Activated T-cell treated with anti-CD3 and anti-CD28 coated beads, Interleukin-2, amount 50 U/mL, for 24 hours (primary cell): ENCODE measurements at regions not wholly inside any gene's neighbourhood (a gene's known extent, or its start where the extent isn't known, plus 50 kb on each side); places are given as distances from the start of the nearest gene placed in this dataset.
"Not testable (repeated sequence)": the region's sequence is repeated elsewhere in the genome, so short reads cannot be mapped to it uniquely, and the experiment has no call there.

ENCODE experiments used
- DNase-seq: peaks from one replicate; pipeline ENCODE4 v3.0.0-alpha.2; 2020
- H3K27ac Mint-ChIP-seq: 2 replicates; pipeline ENCODE4 v1.8.0; 2020; ENCODE audit warnings: mild to moderate bottlenecking, mixed read lengths
- H3K27me3 Mint-ChIP-seq: 2 replicates; pipeline ENCODE4 v1.8.0; 2020; ENCODE audit warnings: mixed read lengths
- H3K36me3 Mint-ChIP-seq: 2 replicates; pipeline ENCODE4 v1.8.0; 2020; ENCODE audit warnings: low read depth, mixed read lengths
- H3K4me1 Mint-ChIP-seq: 2 replicates; pipeline ENCODE4 v1.8.0; 2020; ENCODE audit warnings: low read depth, mixed read lengths
- H3K4me3 Mint-ChIP-seq: 2 replicates; pipeline ENCODE4 v1.8.0; 2020; ENCODE audit warnings: mild to moderate bottlenecking, moderate library complexity, mixed read lengths
- H3K9me3 Mint-ChIP-seq: 2 replicates; pipeline ENCODE4 v1.8.0; 2020; ENCODE audit warnings: mixed read lengths

DNA sequence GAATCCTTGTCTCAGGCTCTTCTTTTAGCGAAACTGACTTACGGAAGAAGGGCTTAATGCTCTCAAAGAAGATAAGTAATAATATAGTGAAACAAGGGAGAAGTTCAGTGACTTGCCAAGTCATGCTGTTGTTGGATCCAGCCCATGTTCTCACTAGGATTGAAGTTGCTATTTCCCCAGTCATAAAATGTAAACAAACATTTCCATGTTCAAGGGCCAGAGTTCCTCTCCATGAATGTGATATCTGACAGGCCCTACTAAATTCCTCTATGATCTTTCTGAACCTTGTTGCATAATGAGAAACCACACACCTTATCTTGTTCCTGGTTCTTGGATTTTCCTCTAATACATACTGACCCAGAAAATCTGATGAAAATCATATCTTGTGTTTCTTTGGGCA is 876.5 kb upstream of the B3GALT2 start:
- Mint-ChIP-seq H3K9me3 (peaks cover 10% of the 10 kb centered on the region), H3K27me3 (no peaks in the 10 kb centered on the region), H3K27ac (no peak overlapping the region), H3K4me1 (peaks cover 31% of the 10 kb centered on the region), H3K36me3 (peaks cover 14% of the 10 kb centered on the region), H3K4me3 (no peak overlapping the region)
- no peak for DNase-seq

- H3K36me3 Mint-ChIP-seq, result peaks cover 14% of the 10 kb centered on the region
- H3K27me3 Mint-ChIP-seq, result no peaks in the 10 kb centered on the region
- no peak overlapping the region for H3K27ac Mint-ChIP-seq
- no peak for DNase-seq
- no peak overlapping the region for H3K4me3 Mint-ChIP-seq
- H3K4me1 Mint-ChIP-seq, result peaks cover 34% of the 10 kb centered on the region
- H3K9me3 Mint-ChIP-seq, result peaks cover 11% of the 10 kb centered on the region
Measured at GRCh38 chr1:194062526-194062925, 876.1 kb upstream of the B3GALT2 start.

DNA sequence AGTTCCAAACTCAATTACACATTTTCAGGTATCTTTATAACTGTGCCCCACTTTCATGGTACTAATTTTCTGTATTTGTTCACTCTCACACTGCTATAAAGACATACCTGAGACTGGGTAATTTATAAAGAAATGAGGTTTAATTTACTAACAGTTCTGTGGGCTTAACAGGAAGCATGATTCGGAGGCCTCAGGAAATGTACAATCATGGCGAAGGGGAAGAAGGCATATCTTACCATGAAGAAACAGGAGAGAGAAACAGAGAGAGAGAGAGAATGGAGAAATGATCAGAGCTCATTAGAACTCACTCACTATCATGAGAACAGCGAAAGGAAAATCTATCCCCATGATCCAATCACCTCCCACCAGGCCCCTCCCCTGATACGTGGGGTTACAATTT is 874.1 kb upstream of the B3GALT2 start:
- peaks cover 11% of the 10 kb centered on the region for H3K9me3 Mint-ChIP-seq
- peaks cover 14% of the 10 kb centered on the region for H3K36me3 Mint-ChIP-seq
- H3K27me3 Mint-ChIP-seq, result no peaks in the 10 kb centered on the region
- no peak overlapping the region for H3K4me3 Mint-ChIP-seq
- no peak for DNase-seq
- peak overlapping the region; percentile 62 for H3K27ac Mint-ChIP-seq
- peaks cover 54% of the 10 kb centered on the region for H3K4me1 Mint-ChIP-seq

GRCh38 chr1:194058268-194058667 is 871.9 kb upstream of the B3GALT2 start:
- Mint-ChIP-seq H3K9me3 (peaks cover 13% of the 10 kb centered on the region), H3K36me3 (peaks cover 14% of the 10 kb centered on the region), H3K4me1 (peaks cover 72% of the 10 kb centered on the region)
- DNase-seq, H3K27me3 Mint-ChIP-seq, H3K4me3 Mint-ChIP-seq, H3K27ac Mint-ChIP-seq: not testable (repeated sequence)

GRCh38 chr1:194056169-194056568 is 869.8 kb upstream of the B3GALT2 start:
- Mint-ChIP-seq H3K4me3 (no peak overlapping the region), H3K36me3 (peaks cover 12% of the 10 kb centered on the region), H3K27me3 (no peaks in the 10 kb centered on the region), H3K4me1 (peaks cover 86% of the 10 kb centered on the region), H3K9me3 (peaks cover 13% of the 10 kb centered on the region), H3K27ac (peak overlapping the region; percentile 42)
- no peak for DNase-seq

- Mint-ChIP-seq H3K4me3 (no peak overlapping the region), H3K9me3 (peaks cover 13% of the 10 kb centered on the region), H3K4me1 (peaks cover 80% of the 10 kb centered on the region), H3K27me3 (no peaks in the 10 kb centered on the region), H3K27ac (no peak overlapping the region), H3K36me3 (peaks cover 11% of the 10 kb centered on the region)
- DNase-seq, result no peak
Measured at GRCh38 chr1:194055536-194055935, 869.1 kb upstream of the B3GALT2 start.

- no peak for DNase-seq
- peaks cover 2% of the 10 kb centered on the region for H3K9me3 Mint-ChIP-seq
- peaks cover 61% of the 10 kb centered on the region for H3K4me1 Mint-ChIP-seq
- no peaks in the 10 kb centered on the region for H3K27me3 Mint-ChIP-seq
- no peaks in the 10 kb centered on the region for H3K36me3 Mint-ChIP-seq
- H3K27ac Mint-ChIP-seq, result peak overlapping the region; percentile 82
- peak overlapping the region; percentile 48 for H3K4me3 Mint-ChIP-seq
Measured at GRCh38 chr1:194052514-194053338, 866.3 kb upstream of the B3GALT2 start.

DNA sequence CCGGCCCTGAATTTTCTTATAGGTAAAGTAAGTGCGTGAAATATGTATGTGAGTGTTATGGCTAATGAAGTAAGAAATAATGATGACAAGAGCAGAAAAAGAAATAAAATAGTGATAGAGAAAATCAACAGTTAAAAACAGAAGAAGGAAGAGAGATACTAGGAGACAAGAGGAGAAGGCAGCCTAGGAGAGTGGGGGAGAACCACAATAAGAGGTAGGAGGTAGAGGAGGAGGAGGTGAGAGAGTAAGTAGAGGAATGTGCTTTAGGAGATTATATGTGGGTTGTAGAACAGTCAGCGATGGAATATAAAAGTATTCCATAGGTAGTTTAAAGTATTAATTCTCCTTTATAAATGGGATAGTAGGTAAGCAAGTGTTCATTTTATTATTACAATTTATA is 861.5 kb upstream of the B3GALT2 start:
- Mint-ChIP-seq H3K36me3 (no peaks in the 10 kb centered on the region), H3K4me3 (no peak overlapping the region), H3K27ac (no peak overlapping the region), H3K9me3 (no peaks in the 10 kb centered on the region), H3K4me1 (peaks cover 33% of the 10 kb centered on the region), H3K27me3 (no peaks in the 10 kb centered on the region)
- no peak for DNase-seq

DNA sequence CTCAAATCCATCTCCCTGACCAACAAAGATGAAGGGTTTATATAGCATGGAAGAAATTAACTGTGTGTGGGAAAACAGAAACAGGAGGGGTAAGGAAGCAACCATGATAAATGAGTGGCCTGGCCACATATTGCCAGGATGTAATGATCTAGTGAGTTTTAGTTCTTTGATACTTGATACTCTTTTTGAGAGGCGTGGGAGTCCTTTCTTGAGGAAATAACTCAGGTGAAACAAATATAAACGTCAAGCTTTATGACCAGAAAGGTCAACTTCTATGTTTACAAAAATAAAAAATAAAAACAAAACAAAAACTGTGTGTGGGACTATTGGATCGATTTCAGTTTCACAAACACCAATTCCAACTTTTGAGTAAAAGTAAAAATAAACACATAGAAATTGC is 860.8 kb upstream of the B3GALT2 start:
- DNase-seq, result no peak
- Mint-ChIP-seq H3K36me3 (no peaks in the 10 kb centered on the region), H3K4me3 (no peak overlapping the region), H3K4me1 (peaks cover 26% of the 10 kb centered on the region), H3K27ac (no peak overlapping the region), H3K9me3 (no peaks in the 10 kb centered on the region), H3K27me3 (no peaks in the 10 kb centered on the region)

DNA sequence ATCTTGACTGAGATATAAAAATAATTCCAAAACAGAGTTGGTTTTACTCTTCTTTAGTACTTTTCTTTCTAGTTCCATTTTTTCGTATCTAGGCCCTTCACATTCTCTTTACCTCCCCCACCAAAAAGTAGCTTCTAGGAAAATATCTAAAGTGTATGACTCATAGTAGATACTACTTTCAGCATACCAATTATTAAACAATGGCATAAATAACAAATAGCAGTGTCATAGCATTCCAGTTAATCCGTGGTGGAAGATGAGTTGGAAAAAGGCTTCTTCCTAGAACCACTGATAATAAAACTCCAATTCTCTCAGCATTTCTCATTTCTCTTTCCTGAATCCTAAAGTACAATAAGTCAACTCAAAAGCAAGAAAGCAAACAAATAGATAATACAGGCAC is 859.0 kb upstream of the B3GALT2 start:
- Mint-ChIP-seq H3K4me1 (peaks cover 22% of the 10 kb centered on the region), H3K27ac (no peak overlapping the region), H3K4me3 (no peak overlapping the region), H3K9me3 (no peaks in the 10 kb centered on the region), H3K36me3 (no peaks in the 10 kb centered on the region), H3K27me3 (no peaks in the 10 kb centered on the region)
- DNase-seq, result no peak

GRCh38 chr1:194044892-194045291 is 858.5 kb upstream of the B3GALT2 start:
- H3K27ac Mint-ChIP-seq, result no peak overlapping the region
- no peak for DNase-seq
- no peaks in the 10 kb centered on the region for H3K36me3 Mint-ChIP-seq
- H3K4me1 Mint-ChIP-seq, result peaks cover 23% of the 10 kb centered on the region
- no peaks in the 10 kb centered on the region for H3K9me3 Mint-ChIP-seq
- no peak overlapping the region for H3K4me3 Mint-ChIP-seq
- no peaks in the 10 kb centered on the region for H3K27me3 Mint-ChIP-seq

DNA sequence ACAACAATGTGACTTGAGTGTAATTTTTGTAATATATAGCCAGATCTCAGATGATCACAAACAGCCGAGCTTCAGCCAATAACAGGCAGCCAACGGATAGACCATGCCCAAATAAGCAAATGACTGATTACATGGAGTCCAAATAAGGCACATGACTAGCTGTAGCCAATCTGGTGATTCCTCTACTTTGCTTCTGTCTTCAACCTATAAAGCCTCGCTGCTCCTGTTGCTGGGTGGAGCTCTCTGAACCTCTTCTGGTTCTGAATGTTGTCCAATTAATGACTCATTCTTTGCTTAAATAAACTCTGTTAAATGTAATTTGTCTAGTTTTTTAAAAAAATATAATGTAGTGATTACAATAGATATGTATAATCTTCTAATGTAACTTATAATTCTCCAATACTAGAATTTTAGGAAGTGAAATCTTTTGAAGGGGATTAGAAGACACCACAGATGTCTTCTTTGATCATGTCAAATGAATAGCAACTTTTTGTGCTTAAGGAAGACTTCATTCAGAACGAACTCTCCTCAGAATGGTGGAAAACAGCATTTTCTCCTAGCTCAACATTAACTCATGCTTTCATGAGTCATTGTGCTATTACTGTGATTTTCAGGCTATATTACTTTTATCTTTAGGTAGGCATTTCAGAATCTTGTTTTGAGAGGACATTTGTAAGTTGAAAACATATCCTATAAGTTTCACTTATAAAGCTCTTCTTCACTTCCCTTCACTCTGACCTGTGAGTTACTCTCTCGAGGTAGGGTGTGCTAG is 857.8 kb upstream of the B3GALT2 start:
- peaks cover 29% of the 10 kb centered on the region for H3K4me1 Mint-ChIP-seq
- no peaks in the 10 kb centered on the region for H3K27me3 Mint-ChIP-seq
- no peaks in the 10 kb centered on the region for H3K9me3 Mint-ChIP-seq
- no peak for DNase-seq
- no peak overlapping the region for H3K27ac Mint-ChIP-seq
- H3K36me3 Mint-ChIP-seq, result no peaks in the 10 kb centered on the region
- H3K4me3 Mint-ChIP-seq, result no peak overlapping the region

GRCh38 chr1:194042736-194043135 is 856.3 kb upstream of the B3GALT2 start:
- Mint-ChIP-seq H3K9me3 (no peaks in the 10 kb centered on the region), H3K27me3 (no peaks in the 10 kb centered on the region), H3K4me1 (peaks cover 29% of the 10 kb centered on the region), H3K36me3 (no peaks in the 10 kb centered on the region), H3K4me3 (no peak overlapping the region), H3K27ac (no peak overlapping the region)
- no peak for DNase-seq

GRCh38 chr1:194040496-194040895 is 854.1 kb upstream of the B3GALT2 start:
- Mint-ChIP-seq H3K36me3 (no peaks in the 10 kb centered on the region), H3K4me1 (peaks cover 27% of the 10 kb centered on the region), H3K27ac (no peak overlapping the region), H3K9me3 (no peaks in the 10 kb centered on the region), H3K27me3 (no peaks in the 10 kb centered on the region), H3K4me3 (no peak overlapping the region)
- no peak for DNase-seq

GRCh38 chr1:194039578-194039977 is 853.2 kb upstream of the B3GALT2 start:
- Mint-ChIP-seq H3K4me3 (no peak overlapping the region), H3K27me3 (no peaks in the 10 kb centered on the region), H3K36me3 (no peaks in the 10 kb centered on the region)

More at GRCh38 chr1:194039578-194039977, 853.2 kb upstream of the B3GALT2 start:
- H3K4me1 Mint-ChIP-seq, result peaks cover 20% of the 10 kb centered on the region
- H3K27ac Mint-ChIP-seq, result no peak overlapping the region
- peaks cover 3% of the 10 kb centered on the region for H3K9me3 Mint-ChIP-seq
- DNase-seq, result no peak
